Activated CD8-positive, alpha-beta T cell treated with anti-CD3 and anti-CD28 coated beads for 36 hours (primary cell): ENCODE measurements at regions not wholly inside any gene's neighbourhood (a gene's known extent, or its start where the extent isn't known, plus 50 kb on each side); places are given as distances from the start of the nearest gene placed in this dataset.

Source experiments
- ATAC-seq: fragments of 200-7000 bp; cut with Tn5 transposase; one replicate; pipeline ENCODE4 v1.10.0; 2021; ENCODE audit warnings: mild to moderate bottlenecking, moderate library complexity
- CTCF ChIA-PET: fragments of 350-600 bp; sonication (Branson Sonifier 250); formaldehyde crosslinking; loops from one replicate; lab custom pipeline; 2021; ENCODE audit warnings: antibody characterized with exemption; lab: Charles Lee
- POLR2A ChIA-PET: fragments of 350-600 bp; sonication (Branson Sonifier 250); formaldehyde crosslinking; loops from one replicate; lab custom pipeline; 2021; ENCODE audit warnings: antibody characterized with exemption; lab: Charles Lee
- DNase-seq: peaks from one replicate; pipeline ENCODE4 v3.0.0-alpha.2; 2020
- H3K27ac Mint-ChIP-seq: one replicate; pipeline ENCODE4 v1.8.0; 2021; ENCODE audit warnings: mild to moderate bottlenecking, mixed read lengths
- H3K27me3 Mint-ChIP-seq: one replicate; pipeline ENCODE4 v1.8.0; 2021; ENCODE audit warnings: mixed read lengths
- H3K36me3 Mint-ChIP-seq: one replicate; pipeline ENCODE4 v1.8.0; 2021; ENCODE audit warnings: low read depth, mixed read lengths
- H3K4me1 Mint-ChIP-seq: one replicate; pipeline ENCODE4 v1.8.0; 2021; ENCODE audit warnings: low read depth, mixed read lengths
- H3K4me3 Mint-ChIP-seq: one replicate; pipeline ENCODE4 v1.8.0; 2021; ENCODE audit warnings: mild to moderate bottlenecking, moderate library complexity, mixed read lengths
- H3K9me3 Mint-ChIP-seq: one replicate; pipeline ENCODE4 v1.8.0; 2021; ENCODE audit warnings: mixed read lengths
- CTCF ChIP-seq: fragments of 200-600 bp; IDR thresholded peaks from one replicate; pipeline ENCODE4 v1.8.0; 2022; ENCODE audit warnings: antibody characterized with exemption, mild to moderate bottlenecking
- intact Hi-C: fragments of 100-400 bp; cut with micrococcal nuclease; formaldehyde crosslinking; loops from one replicate; pipeline ENCODE4 v1.10.0; 2022

- CTCF ChIA-PET = interaction anchor here (0.9 kb wide), 1 partner anchor 8 kb away, joined by 4 read pairs; no protein-coding TSS in a partner anchor
- TF ChIP-seq CTCF = no peak
- no peak for ATAC-seq
Measured at GRCh38 chr13:79688741-79689140, 207.8 kb downstream of the NDFIP2 start.

GRCh38 chr13:79686441-79686840 is 205.5 kb downstream of the NDFIP2 start:
- no peaks in the 10 kb centered on the region for H3K9me3 Mint-ChIP-seq
- no peak for TF ChIP-seq CTCF
- no peaks in the 10 kb centered on the region for H3K27me3 Mint-ChIP-seq
- CTCF ChIA-PET = no interaction called here
- POLR2A ChIA-PET = no interaction called here
- no peak overlapping the region for H3K27ac Mint-ChIP-seq
- intact Hi-C loops = no loop called here
- no peak overlapping the region for H3K4me3 Mint-ChIP-seq
- H3K4me1 Mint-ChIP-seq = no peaks in the 10 kb centered on the region
- no peak for ATAC-seq
- H3K36me3 Mint-ChIP-seq = no peaks in the 10 kb centered on the region
- DNase-seq = no peak

More at GRCh38 chr13:79688741-79689140, 207.8 kb downstream of the NDFIP2 start:
- H3K4me1 Mint-ChIP-seq = no peaks in the 10 kb centered on the region
- POLR2A ChIA-PET = no interaction called here
- H3K4me3 Mint-ChIP-seq = no peak overlapping the region
- no peak for DNase-seq
- intact Hi-C loops = no loop called here
- H3K36me3 Mint-ChIP-seq = no peaks in the 10 kb centered on the region
- no peak overlapping the region for H3K27ac Mint-ChIP-seq
- no peaks in the 10 kb centered on the region for H3K27me3 Mint-ChIP-seq
- no peaks in the 10 kb centered on the region for H3K9me3 Mint-ChIP-seq

GRCh38 chr13:79684371-79684770 is 203.4 kb downstream of the NDFIP2 start:
- Mint-ChIP-seq H3K4me1 (no peaks in the 10 kb centered on the region), H3K36me3 (no peaks in the 10 kb centered on the region), H3K27me3 (peaks cover under 1% of the 10 kb centered on the region), H3K9me3 (no peaks in the 10 kb centered on the region), H3K27ac (no peak overlapping the region), H3K4me3 (no peak overlapping the region)
- ATAC-seq (no peak), DNase-seq (no peak)
- no peak for TF ChIP-seq CTCF
- intact Hi-C loops = no loop called here
- POLR2A ChIA-PET = interaction anchor here (1.2 kb wide), 1 partner anchor 12 kb away, joined by 4 read pairs; no protein-coding TSS in a partner anchor
- CTCF ChIA-PET = no interaction called here

GRCh38 chr13:79682164-79682563 is 201.2 kb downstream of the NDFIP2 start:
- H3K4me1 Mint-ChIP-seq = no peaks in the 10 kb centered on the region
- no peaks in the 10 kb centered on the region for H3K36me3 Mint-ChIP-seq
- no peaks in the 10 kb centered on the region for H3K9me3 Mint-ChIP-seq

GRCh38 chr13:79681069-79681468 is 200.1 kb downstream of the NDFIP2 start:
- intact Hi-C loops = no loop called here
- no peak for DNase-seq
- TF ChIP-seq CTCF = no peak

More at GRCh38 chr13:79682164-79682563, 201.2 kb downstream of the NDFIP2 start:
- no peak for ATAC-seq
- H3K4me3 Mint-ChIP-seq = no peak overlapping the region
- no peak overlapping the region for H3K27ac Mint-ChIP-seq
- CTCF ChIA-PET = no interaction called here
- no peak for DNase-seq
- POLR2A ChIA-PET = no interaction called here
- intact Hi-C loops = no loop called here
- peaks cover 3% of the 10 kb centered on the region for H3K27me3 Mint-ChIP-seq
- TF ChIP-seq CTCF = no peak

More at GRCh38 chr13:79681069-79681468, 200.1 kb downstream of the NDFIP2 start:
- H3K4me1 Mint-ChIP-seq = no peaks in the 10 kb centered on the region
- peaks cover 3% of the 10 kb centered on the region for H3K27me3 Mint-ChIP-seq
- ChIA-PET CTCF (interaction anchor here (1.4 to 1.6 kb wide), 2 partner anchors 8 to 190 kb away, joined by 3 to 4 read pairs; no protein-coding TSS in a partner anchor), POLR2A (no interaction called here)
- no peak for ATAC-seq
- no peaks in the 10 kb centered on the region for H3K9me3 Mint-ChIP-seq
- H3K27ac Mint-ChIP-seq = no peak overlapping the region
- H3K4me3 Mint-ChIP-seq = no peak overlapping the region
- H3K36me3 Mint-ChIP-seq = no peaks in the 10 kb centered on the region
